ENCODE measurements at regions not wholly inside any gene's neighbourhood (a gene's known extent, or its start where the extent isn't known, plus 50 kb on each side); places are given as distances from the start of the nearest gene placed in this dataset.
A peak's percentile ranks its signal among the peaks of the same experiment; 100 is the strongest.

DNA sequence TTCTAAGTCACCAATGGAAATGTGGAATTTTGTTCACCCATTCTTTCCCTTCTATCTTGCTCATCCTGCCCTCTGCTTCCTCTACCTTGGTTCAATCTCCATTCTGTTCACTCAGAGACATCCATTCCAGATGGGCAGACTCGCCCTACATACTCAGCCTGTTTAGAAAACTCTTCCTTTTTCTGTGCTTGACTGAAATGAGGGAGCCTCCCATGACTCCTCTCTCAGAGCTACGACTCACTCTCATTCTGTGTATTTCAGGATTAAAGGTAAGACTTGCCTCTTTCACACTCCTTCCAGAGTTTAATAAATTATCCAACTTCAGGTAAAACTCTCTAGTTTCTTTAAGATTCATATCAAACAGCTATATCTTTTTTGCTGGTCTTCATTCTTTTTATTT, 182.8 kb downstream of the HS3ST3A1 start:
- H2BK5ac ChIP-seq (ENCODE audit: low read length): no peak overlapping the region
- WGBS, 2 donors (ENCODE audit: extremely low coverage in 2 of 2, insufficient read length in 2 of 2, insufficient replicate concordance in 1 of 2): no CpG with 5 or more reads among the region's 2 CpGs
- no peak overlapping the region for H4K8ac ChIP-seq (ENCODE audit: low read depth, low read length)

DNA sequence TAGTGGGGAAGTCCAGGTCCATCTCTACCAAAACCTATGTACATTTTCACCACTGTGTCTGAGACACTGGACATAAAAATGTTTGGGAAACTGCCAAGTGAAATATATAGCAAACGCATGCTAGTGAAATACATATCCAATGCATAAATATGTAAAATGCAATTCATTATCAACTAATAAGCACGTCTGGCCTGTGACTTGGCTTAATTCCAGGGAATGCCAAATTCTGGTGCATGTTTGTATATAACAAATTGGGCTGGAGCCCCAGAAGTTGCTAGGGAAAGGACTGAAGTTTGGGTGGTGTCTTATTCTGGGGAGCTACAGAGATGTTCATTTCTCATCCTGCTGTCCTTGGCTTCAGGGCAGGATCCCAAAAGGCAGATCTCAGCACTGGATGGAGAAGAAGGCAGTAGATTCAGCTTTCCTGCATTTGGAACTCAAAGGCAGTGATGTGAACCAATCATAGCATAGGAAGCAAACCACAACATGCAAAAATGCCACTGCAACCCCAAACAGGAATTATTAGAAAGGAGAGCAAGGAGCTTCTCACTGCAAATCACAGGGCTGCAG, 184.3 kb downstream of the HS3ST3A1 start:
- DNase-seq (ENCODE audit: low spot score): no peak
- no peak overlapping the region for H3K4me3 ChIP-seq (ENCODE audit: low read length in 2 of 2)
- H3K4ac ChIP-seq (ENCODE audit: low read length): no peak overlapping the region
- no peak overlapping the region for H4K91ac ChIP-seq (ENCODE audit: low read depth, low read length, poor library complexity)
- no peak overlapping the region for H2BK15ac ChIP-seq (ENCODE audit: low read length)
- no peak overlapping the region for H3K27ac ChIP-seq (replicated peaks; ENCODE audit: low read length)
- H3K79me1 ChIP-seq (ENCODE audit: low read depth, low read length): no peaks in the 10 kb centered on the region
- no peak overlapping the region for H2BK120ac ChIP-seq (ENCODE audit: low read depth, low read length)
- no peaks in the 10 kb centered on the region for H3K9me3 ChIP-seq (replicated peaks in 1 of 2; ENCODE audit: control insufficient read depth in 2 of 2, insufficient read depth in 1 of 2, low read depth in 1 of 2, low read length in 2 of 2)
- H3K4me1 ChIP-seq (ENCODE audit: control insufficient read depth in 2 of 2, insufficient read depth in 1 of 2, low read depth in 1 of 2, low read length in 2 of 2): no peaks in the 10 kb centered on the region
- no peak overlapping the region for H3K4me2 ChIP-seq (ENCODE audit: insufficient read depth, low read length, poor library complexity, severe bottlenecking)
- no peak overlapping the region for H2AFZ ChIP-seq (ENCODE audit: low read length)
- no peaks in the 10 kb centered on the region for H3K27me3 ChIP-seq (ENCODE audit: control insufficient read depth in 3 of 3, insufficient read depth in 3 of 3, low read depth in 1 of 3, low read length in 3 of 3)
- no peak overlapping the region for H3K23ac ChIP-seq (ENCODE audit: low read depth, low read length, poor library complexity)
- H2AK5ac ChIP-seq (ENCODE audit: low read depth, low read length): no peak overlapping the region
- no CpG with 5 or more reads among the region's 2 CpGs for whole genome bisulfite sequencing, 2 donors (ENCODE audit: extremely low coverage in 2 of 2, insufficient read length in 2 of 2, insufficient replicate concordance in 1 of 2)
- H2BK12ac ChIP-seq (ENCODE audit: low read length): no peak overlapping the region
- no peak overlapping the region for H3K18ac ChIP-seq (ENCODE audit: low read length)
- no peaks in the 10 kb centered on the region for H3K36me3 ChIP-seq (replicated peaks in 1 of 2; ENCODE audit: control insufficient read depth in 2 of 2, insufficient read depth in 2 of 2, low read length in 2 of 2)
- no peak overlapping the region for H3K14ac ChIP-seq (ENCODE audit: low read length)
- no peak overlapping the region for H2BK5ac ChIP-seq (ENCODE audit: low read length)
- H3K9ac ChIP-seq (ENCODE audit: low read depth, low read length, poor library complexity): no peak overlapping the region
- no peak overlapping the region for H4K8ac ChIP-seq (ENCODE audit: low read depth, low read length)

More for the DNA sequence above, 182.8 kb downstream of the HS3ST3A1 start:
- H2AK5ac ChIP-seq (ENCODE audit: low read depth, low read length): no peak overlapping the region
- no peaks in the 10 kb centered on the region for H3K9me3 ChIP-seq (replicated peaks in 1 of 2; ENCODE audit: control insufficient read depth in 2 of 2, insufficient read depth in 1 of 2, low read depth in 1 of 2, low read length in 2 of 2)
- no peak overlapping the region for H3K27ac ChIP-seq (replicated peaks; ENCODE audit: low read length)
- no peaks in the 10 kb centered on the region for H3K36me3 ChIP-seq (replicated peaks in 1 of 2; ENCODE audit: control insufficient read depth in 2 of 2, insufficient read depth in 2 of 2, low read length in 2 of 2)
- no peak for DNase-seq (ENCODE audit: low spot score)
- H3K23ac ChIP-seq (ENCODE audit: low read depth, low read length, poor library complexity): no peak overlapping the region
- H3K9ac ChIP-seq (ENCODE audit: low read depth, low read length, poor library complexity): no peak overlapping the region
- no peak overlapping the region for H3K14ac ChIP-seq (ENCODE audit: low read length)
- no peak overlapping the region for H4K91ac ChIP-seq (ENCODE audit: low read depth, low read length, poor library complexity)
- H3K4me1 ChIP-seq (ENCODE audit: control insufficient read depth in 2 of 2, insufficient read depth in 1 of 2, low read depth in 1 of 2, low read length in 2 of 2): no peaks in the 10 kb centered on the region
- H3K4me3 ChIP-seq (ENCODE audit: low read length in 2 of 2): no peak overlapping the region
- no peak overlapping the region for H2AFZ ChIP-seq (ENCODE audit: low read length)
- H2BK12ac ChIP-seq (ENCODE audit: low read length): no peak overlapping the region
- H3K27me3 ChIP-seq (ENCODE audit: control insufficient read depth in 3 of 3, insufficient read depth in 3 of 3, low read depth in 1 of 3, low read length in 3 of 3): no peaks in the 10 kb centered on the region
- H2BK120ac ChIP-seq (ENCODE audit: low read depth, low read length): no peak overlapping the region
- H3K79me1 ChIP-seq (ENCODE audit: low read depth, low read length): no peaks in the 10 kb centered on the region
- no peak overlapping the region for H3K4ac ChIP-seq (ENCODE audit: low read length)
- no peak overlapping the region for H2BK15ac ChIP-seq (ENCODE audit: low read length)
- no peak overlapping the region for H3K4me2 ChIP-seq (ENCODE audit: insufficient read depth, low read length, poor library complexity, severe bottlenecking)
- no peak overlapping the region for H3K18ac ChIP-seq (ENCODE audit: low read length)

DNA sequence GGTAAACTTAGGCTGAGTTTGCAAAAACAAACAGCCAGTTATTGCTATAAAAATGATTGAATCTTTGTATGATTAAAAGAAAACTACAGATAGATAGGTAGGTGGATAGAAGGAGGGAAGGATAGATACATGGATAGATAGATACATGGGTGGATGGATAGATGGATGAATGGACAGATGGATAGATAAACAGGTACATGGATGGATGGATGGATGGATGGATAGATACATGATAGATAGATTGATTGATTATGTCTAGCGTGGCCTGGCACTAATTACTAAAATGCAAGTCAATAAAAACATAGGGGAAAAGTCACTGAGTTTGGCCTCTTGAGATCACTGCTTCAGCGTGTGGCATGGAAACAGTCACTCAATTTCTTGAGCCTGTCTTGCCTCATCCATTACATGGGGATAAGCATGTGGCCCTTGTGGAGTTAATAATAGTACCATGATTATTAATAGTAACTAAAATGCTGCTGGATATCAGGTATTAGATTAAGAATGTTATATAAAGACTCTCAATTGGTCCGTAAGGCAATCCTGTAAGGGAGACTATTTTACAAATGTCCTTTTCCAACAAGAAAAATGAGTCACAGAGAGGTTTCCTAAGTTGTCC, 184.9 kb downstream of the HS3ST3A1 start:
- Histone ChIP-seq H3K4ac (ENCODE audit: low read length) (no peak overlapping the region), H3K18ac (ENCODE audit: low read length) (no peak overlapping the region), H3K4me2 (ENCODE audit: insufficient read depth, low read length, poor library complexity, severe bottlenecking) (no peak overlapping the region), H2AFZ (ENCODE audit: low read length) (no peak overlapping the region), H2BK120ac (ENCODE audit: low read depth, low read length) (no peak overlapping the region), H4K8ac (ENCODE audit: low read depth, low read length) (no peak overlapping the region), H3K27ac (replicated peaks; ENCODE audit: low read length) (no peak overlapping the region), H3K14ac (ENCODE audit: low read length) (no peak overlapping the region), H3K23ac (ENCODE audit: low read depth, low read length, poor library complexity) (no peak overlapping the region), H2BK15ac (ENCODE audit: low read length) (no peak overlapping the region), H3K79me1 (ENCODE audit: low read depth, low read length) (no peaks in the 10 kb centered on the region), H3K36me3 (replicated peaks in 1 of 2; ENCODE audit: control insufficient read depth in 2 of 2, insufficient read depth in 2 of 2, low read length in 2 of 2) (no peaks in the 10 kb centered on the region), H3K9me3 (replicated peaks in 1 of 2; ENCODE audit: control insufficient read depth in 2 of 2, insufficient read depth in 1 of 2, low read depth in 1 of 2, low read length in 2 of 2) (no peaks in the 10 kb centered on the region), H2AK5ac (ENCODE audit: low read depth, low read length) (no peak overlapping the region), H4K91ac (ENCODE audit: low read depth, low read length, poor library complexity) (no peak overlapping the region), H2BK5ac (ENCODE audit: low read length) (no peak overlapping the region), H3K9ac (ENCODE audit: low read depth, low read length, poor library complexity) (no peak overlapping the region), H3K27me3 (ENCODE audit: control insufficient read depth in 3 of 3, insufficient read depth in 3 of 3, low read depth in 1 of 3, low read length in 3 of 3) (no peaks in the 10 kb centered on the region), H2BK12ac (ENCODE audit: low read length) (no peak overlapping the region), H3K4me1 (ENCODE audit: control insufficient read depth in 2 of 2, insufficient read depth in 1 of 2, low read depth in 1 of 2, low read length in 2 of 2) (no peaks in the 10 kb centered on the region), H3K4me3 (ENCODE audit: low read length in 2 of 2) (no peak overlapping the region)
- no CpG with 5 or more reads among the region's 3 CpGs for WGBS, 2 donors (ENCODE audit: extremely low coverage in 2 of 2, insufficient read length in 2 of 2, insufficient replicate concordance in 1 of 2)
- DNase-seq (ENCODE audit: low spot score): no peak

DNA sequence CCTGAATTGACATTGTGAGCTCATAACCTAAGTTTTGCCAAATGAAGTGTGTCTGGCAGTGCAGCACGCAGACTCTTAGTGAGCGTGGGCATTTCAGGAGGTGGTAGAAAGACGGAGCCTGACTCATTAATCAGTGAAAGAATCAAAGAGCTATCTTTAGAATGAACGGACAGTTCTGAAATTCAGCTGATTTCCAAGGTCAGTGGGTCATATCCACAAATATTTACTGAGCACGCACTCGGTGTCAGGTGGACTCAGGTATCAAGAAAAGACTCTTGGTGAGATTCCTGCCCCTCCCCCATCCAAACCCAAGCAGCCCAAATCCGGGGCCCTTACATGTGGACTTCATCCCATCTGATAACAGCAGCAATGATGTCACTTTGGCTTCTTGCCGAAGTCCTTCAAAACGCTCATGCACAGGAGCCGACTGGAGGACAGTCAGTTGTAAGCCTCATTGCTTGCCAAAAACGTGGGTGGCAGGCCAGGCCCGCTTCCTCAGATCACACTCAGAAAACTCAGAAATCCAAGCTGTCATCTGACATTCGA, 185.8 kb downstream of the HS3ST3A1 start:
- no peak overlapping the region for H3K14ac ChIP-seq (ENCODE audit: low read length)
- H3K79me1 ChIP-seq (ENCODE audit: low read depth, low read length): no peaks in the 10 kb centered on the region
- no peak for DNase-seq (ENCODE audit: low spot score)
- no peak overlapping the region for H2BK120ac ChIP-seq (ENCODE audit: low read depth, low read length)
- no peak overlapping the region for H2BK15ac ChIP-seq (ENCODE audit: low read length)
- whole genome bisulfite sequencing, 2 donors (ENCODE audit: extremely low coverage in 2 of 2, insufficient read length in 2 of 2, insufficient replicate concordance in 1 of 2): no CpG with 5 or more reads among the region's 13 CpGs
- H2AFZ ChIP-seq (ENCODE audit: low read length): no peak overlapping the region
- no peak overlapping the region for H4K8ac ChIP-seq (ENCODE audit: low read depth, low read length)
- no peak overlapping the region for H2AK5ac ChIP-seq (ENCODE audit: low read depth, low read length)
- H3K23ac ChIP-seq (ENCODE audit: low read depth, low read length, poor library complexity): no peak overlapping the region
- H3K4me2 ChIP-seq (ENCODE audit: insufficient read depth, low read length, poor library complexity, severe bottlenecking): no peak overlapping the region
- no peaks in the 10 kb centered on the region for H3K4me1 ChIP-seq (ENCODE audit: control insufficient read depth in 2 of 2, insufficient read depth in 1 of 2, low read depth in 1 of 2, low read length in 2 of 2)
- no peak overlapping the region for H3K9ac ChIP-seq (ENCODE audit: low read depth, low read length, poor library complexity)
- no peaks in the 10 kb centered on the region for H3K9me3 ChIP-seq (replicated peaks in 1 of 2; ENCODE audit: control insufficient read depth in 2 of 2, insufficient read depth in 1 of 2, low read depth in 1 of 2, low read length in 2 of 2)
- H3K4me3 ChIP-seq (ENCODE audit: low read length in 2 of 2): no peak overlapping the region
- H3K27me3 ChIP-seq (ENCODE audit: control insufficient read depth in 3 of 3, insufficient read depth in 3 of 3, low read depth in 1 of 3, low read length in 3 of 3): no peaks in the 10 kb centered on the region
- H3K27ac ChIP-seq (replicated peaks; ENCODE audit: low read length): no peak overlapping the region
- no peak overlapping the region for H3K4ac ChIP-seq (ENCODE audit: low read length)
- no peak overlapping the region for H2BK12ac ChIP-seq (ENCODE audit: low read length)
- peak overlapping the region; percentile 8 for H3K18ac ChIP-seq (ENCODE audit: low read length)
- H4K91ac ChIP-seq (ENCODE audit: low read depth, low read length, poor library complexity): no peak overlapping the region
- H2BK5ac ChIP-seq (ENCODE audit: low read length): no peak overlapping the region
- H3K36me3 ChIP-seq (replicated peaks in 1 of 2; ENCODE audit: control insufficient read depth in 2 of 2, insufficient read depth in 2 of 2, low read length in 2 of 2): no peaks in the 10 kb centered on the region

Measured in neuronal stem cell (in vitro differentiated cells).